ENCODE measurements at regions not wholly inside any gene's neighbourhood (a gene's known extent, or its start where the extent isn't known, plus 50 kb on each side); places are given as distances from the start of the nearest gene placed in this dataset.

GRCh38 chr5:71873191-71873591, 154.1 kb downstream of the CARTPT start:
- no peak for TF ChIP-seq CTCF (conservative IDR thresholded peaks at IDR 0.05)
- no peak for TF ChIP-seq ZFX (IDR thresholded peaks at IDR 0.05)

All from C4-2B (cell line).